Transverse colon (tissue), 3 donors: ENCODE measurements at regions not wholly inside any gene's neighbourhood (a gene's known extent, or its start where the extent isn't known, plus 50 kb on each side); places are given as distances from the start of the nearest gene placed in this dataset.

Source experiments
- EP300 ChIP-seq: sonication (generic); formaldehyde crosslinking; IDR thresholded peaks from one replicate; pipeline ENCODE4 v1.6.1; 2017; ENCODE audit warnings: antibody characterized with exemption, low read depth
- POLR2A ChIP-seq: fragments of 450-650 bp; IDR thresholded peaks from one replicate; pipeline ENCODE4 v1.6.1; 2016; ENCODE audit warnings: antibody characterized with exemption, mild to moderate bottlenecking, moderate library complexity
- TF ChIP-seq, protein P1 (sequence below), 5 experiments: fragments of 200-600 bp in 3 of 5; fragments of 450-650 bp in 2 of 5; sonication (generic) in 3 of 5; IDR thresholded peaks; 1 replicate in 2 of 5; 2 replicates in 3 of 5; pipeline ENCODE4 v1.5.1; 2016 to 2017; ENCODE audit warnings: antibody characterized with exemption in 5 of 5, inconsistent platforms in 3 of 5, mild to moderate bottlenecking in 2 of 5, moderate library complexity in 1 of 5

GRCh38 chr16:86671486-86672178 is 93.3 kb downstream of the FOXL1 start:
- TF ChIP-seq, protein P1, sequence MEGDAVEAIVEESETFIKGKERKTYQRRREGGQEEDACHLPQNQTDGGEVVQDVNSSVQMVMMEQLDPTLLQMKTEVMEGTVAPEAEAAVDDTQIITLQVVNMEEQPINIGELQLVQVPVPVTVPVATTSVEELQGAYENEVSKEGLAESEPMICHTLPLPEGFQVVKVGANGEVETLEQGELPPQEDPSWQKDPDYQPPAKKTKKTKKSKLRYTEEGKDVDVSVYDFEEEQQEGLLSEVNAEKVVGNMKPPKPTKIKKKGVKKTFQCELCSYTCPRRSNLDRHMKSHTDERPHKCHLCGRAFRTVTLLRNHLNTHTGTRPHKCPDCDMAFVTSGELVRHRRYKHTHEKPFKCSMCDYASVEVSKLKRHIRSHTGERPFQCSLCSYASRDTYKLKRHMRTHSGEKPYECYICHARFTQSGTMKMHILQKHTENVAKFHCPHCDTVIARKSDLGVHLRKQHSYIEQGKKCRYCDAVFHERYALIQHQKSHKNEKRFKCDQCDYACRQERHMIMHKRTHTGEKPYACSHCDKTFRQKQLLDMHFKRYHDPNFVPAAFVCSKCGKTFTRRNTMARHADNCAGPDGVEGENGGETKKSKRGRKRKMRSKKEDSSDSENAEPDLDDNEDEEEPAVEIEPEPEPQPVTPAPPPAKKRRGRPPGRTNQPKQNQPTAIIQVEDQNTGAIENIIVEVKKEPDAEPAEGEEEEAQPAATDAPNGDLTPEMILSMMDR (IDR thresholded peaks at IDR 0.05): no peak
- TF ChIP-seq POLR2A: no peak
- TF ChIP-seq EP300: no peak
